ENCODE measurements at regions not wholly inside any gene's neighbourhood (a gene's known extent, or its start where the extent isn't known, plus 50 kb on each side); places are given as distances from the start of the nearest gene placed in this dataset.

DNA sequence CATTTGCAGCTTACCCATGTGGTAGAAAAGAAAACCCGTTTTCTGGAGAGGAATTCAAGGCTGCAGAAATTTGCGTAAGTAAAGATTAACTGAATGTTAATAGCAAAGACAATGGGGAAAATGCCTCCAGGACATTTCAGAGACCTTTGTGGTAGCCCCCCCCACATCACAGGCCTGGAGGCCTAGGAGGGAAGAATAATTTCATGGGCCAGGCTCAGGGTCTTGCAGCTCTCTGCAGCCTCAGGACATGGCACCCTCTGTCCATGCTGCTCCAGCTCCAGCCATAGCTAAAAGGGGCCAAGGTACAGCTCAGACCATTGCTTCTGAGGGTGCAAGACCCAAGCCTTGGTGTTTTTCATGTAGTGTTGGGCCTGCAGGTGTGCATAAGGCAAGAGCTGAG lies 92.7 kb upstream of the ZNF678 start:
- H3K9me3 Mint-ChIP-seq (ENCODE audit: unreplicated experiment), result peaks cover 5% of the 10 kb centered on the region
- peaks cover 44% of the 10 kb centered on the region for H3K27me3 Mint-ChIP-seq (ENCODE audit: unreplicated experiment)
- DNase-seq (ENCODE audit: extremely low spot score, unreplicated experiment), result no peak
- H3K4me1 Mint-ChIP-seq (ENCODE audit: unreplicated experiment), result no peaks in the 10 kb centered on the region
- no peaks in the 10 kb centered on the region for H3K36me3 Mint-ChIP-seq (ENCODE audit: unreplicated experiment)
- TF ChIP-seq, protein P1, sequence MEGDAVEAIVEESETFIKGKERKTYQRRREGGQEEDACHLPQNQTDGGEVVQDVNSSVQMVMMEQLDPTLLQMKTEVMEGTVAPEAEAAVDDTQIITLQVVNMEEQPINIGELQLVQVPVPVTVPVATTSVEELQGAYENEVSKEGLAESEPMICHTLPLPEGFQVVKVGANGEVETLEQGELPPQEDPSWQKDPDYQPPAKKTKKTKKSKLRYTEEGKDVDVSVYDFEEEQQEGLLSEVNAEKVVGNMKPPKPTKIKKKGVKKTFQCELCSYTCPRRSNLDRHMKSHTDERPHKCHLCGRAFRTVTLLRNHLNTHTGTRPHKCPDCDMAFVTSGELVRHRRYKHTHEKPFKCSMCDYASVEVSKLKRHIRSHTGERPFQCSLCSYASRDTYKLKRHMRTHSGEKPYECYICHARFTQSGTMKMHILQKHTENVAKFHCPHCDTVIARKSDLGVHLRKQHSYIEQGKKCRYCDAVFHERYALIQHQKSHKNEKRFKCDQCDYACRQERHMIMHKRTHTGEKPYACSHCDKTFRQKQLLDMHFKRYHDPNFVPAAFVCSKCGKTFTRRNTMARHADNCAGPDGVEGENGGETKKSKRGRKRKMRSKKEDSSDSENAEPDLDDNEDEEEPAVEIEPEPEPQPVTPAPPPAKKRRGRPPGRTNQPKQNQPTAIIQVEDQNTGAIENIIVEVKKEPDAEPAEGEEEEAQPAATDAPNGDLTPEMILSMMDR (IDR thresholded peaks at IDR 0.05), result no peak
- H3K4me3 Mint-ChIP-seq (ENCODE audit: unreplicated experiment), result no peak overlapping the region
- H3K27ac Mint-ChIP-seq (ENCODE audit: unreplicated experiment), result no peak overlapping the region

DNA sequence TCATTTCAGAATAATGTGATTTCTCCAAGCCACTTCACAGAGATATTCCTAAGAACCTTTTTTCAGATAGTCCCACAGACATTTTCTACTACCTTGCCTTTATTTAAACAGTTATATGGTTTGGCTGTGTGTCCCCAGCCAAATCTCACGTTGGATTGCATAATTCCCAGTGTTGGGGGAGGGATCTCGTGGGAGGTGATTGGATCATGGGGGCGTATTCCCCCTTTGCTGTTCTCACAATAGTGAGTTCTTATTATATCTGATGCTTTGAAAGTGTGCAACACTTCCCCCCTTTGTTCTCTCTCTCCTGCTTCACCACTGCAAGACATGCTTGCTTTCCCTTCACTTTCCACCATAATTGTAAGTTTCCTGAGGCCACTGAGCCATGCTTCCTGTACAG lies 93.6 kb upstream of the ZNF678 start:
- H3K4me3 Mint-ChIP-seq (ENCODE audit: unreplicated experiment), result no peak overlapping the region
- H3K27ac Mint-ChIP-seq (ENCODE audit: unreplicated experiment), result no peak overlapping the region
- no peak for DNase-seq (ENCODE audit: extremely low spot score, unreplicated experiment)
- no peaks in the 10 kb centered on the region for H3K4me1 Mint-ChIP-seq (ENCODE audit: unreplicated experiment)
- TF ChIP-seq, protein P1 (IDR thresholded peaks at IDR 0.05), result no peak
- H3K36me3 Mint-ChIP-seq (ENCODE audit: unreplicated experiment), result no peaks in the 10 kb centered on the region
- H3K9me3 Mint-ChIP-seq (ENCODE audit: unreplicated experiment), result peaks cover 5% of the 10 kb centered on the region
- peaks cover 34% of the 10 kb centered on the region for H3K27me3 Mint-ChIP-seq (ENCODE audit: unreplicated experiment)

DNA sequence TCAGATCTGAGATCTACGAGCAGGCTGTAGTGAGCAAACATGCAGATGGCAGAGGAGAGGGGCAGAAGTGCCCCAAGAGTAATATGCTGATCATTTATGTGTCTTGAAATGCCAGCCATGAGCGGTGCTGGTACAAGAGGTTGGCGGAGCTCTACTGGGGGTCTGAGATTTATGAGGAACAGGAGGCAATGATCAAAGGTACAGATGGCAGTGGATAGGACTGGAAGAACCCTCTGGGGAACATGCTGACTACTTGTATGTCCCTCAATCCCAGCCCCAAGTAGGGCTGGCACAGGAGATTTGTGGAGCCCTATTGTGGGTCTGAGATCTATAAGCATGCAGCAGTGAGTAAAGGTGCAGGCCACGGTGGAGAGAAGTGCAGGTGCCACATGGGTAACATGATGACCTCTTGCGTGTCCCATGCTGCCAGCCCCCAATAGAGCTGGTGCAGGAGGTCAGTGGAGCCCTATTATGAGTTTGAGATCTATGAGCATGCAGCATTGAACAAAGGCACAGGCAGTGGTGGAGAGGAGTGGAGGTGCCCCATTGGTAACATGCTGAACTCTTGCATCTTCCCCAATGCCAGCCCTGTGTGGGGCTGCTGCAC lies 97.2 kb upstream of the ZNF678 start:
- no peak overlapping the region for H3K27ac Mint-ChIP-seq (ENCODE audit: unreplicated experiment)
- H3K36me3 Mint-ChIP-seq (ENCODE audit: unreplicated experiment), result no peaks in the 10 kb centered on the region
- H3K27me3 Mint-ChIP-seq (ENCODE audit: unreplicated experiment), result peaks cover 50% of the 10 kb centered on the region
- peaks cover 5% of the 10 kb centered on the region for H3K9me3 Mint-ChIP-seq (ENCODE audit: unreplicated experiment)
- H3K4me1 Mint-ChIP-seq (ENCODE audit: unreplicated experiment), result no peaks in the 10 kb centered on the region
- no peak for DNase-seq (ENCODE audit: extremely low spot score, unreplicated experiment)
- H3K4me3 Mint-ChIP-seq (ENCODE audit: unreplicated experiment), result no peak overlapping the region
- TF ChIP-seq, protein P1 (IDR thresholded peaks at IDR 0.05), result no peak

DNA sequence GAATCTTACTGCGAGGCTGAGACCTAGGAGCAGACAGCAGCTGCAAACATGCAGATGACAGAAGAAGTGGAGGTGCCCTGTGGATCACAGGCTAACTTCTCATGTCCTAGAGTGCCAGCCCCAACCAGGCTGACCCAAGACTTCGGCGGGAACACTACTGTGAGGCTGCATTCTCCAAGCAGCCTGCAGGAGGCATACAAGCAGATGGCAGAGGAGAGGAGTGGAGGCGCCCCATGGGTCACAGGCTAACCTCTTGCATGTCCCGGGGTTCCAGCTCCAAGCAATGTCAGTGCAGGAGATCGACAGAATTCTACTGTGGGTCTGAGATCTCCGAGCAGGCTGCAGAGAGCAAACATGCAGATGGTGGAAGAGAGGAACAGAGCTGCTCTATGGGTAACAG lies 98.1 kb upstream of the ZNF678 start:
- no peaks in the 10 kb centered on the region for H3K36me3 Mint-ChIP-seq (ENCODE audit: unreplicated experiment)
- peaks cover 50% of the 10 kb centered on the region for H3K27me3 Mint-ChIP-seq (ENCODE audit: unreplicated experiment)
- H3K4me3 Mint-ChIP-seq (ENCODE audit: unreplicated experiment), result no peak overlapping the region
- H3K4me1 Mint-ChIP-seq (ENCODE audit: unreplicated experiment), result no peaks in the 10 kb centered on the region
- H3K9me3 Mint-ChIP-seq (ENCODE audit: unreplicated experiment), result peaks cover 2% of the 10 kb centered on the region
- H3K27ac Mint-ChIP-seq (ENCODE audit: unreplicated experiment), result no peak overlapping the region
- DNase-seq (ENCODE audit: extremely low spot score, unreplicated experiment), result no peak
- TF ChIP-seq, protein P1 (IDR thresholded peaks at IDR 0.05), result no peak

DNA sequence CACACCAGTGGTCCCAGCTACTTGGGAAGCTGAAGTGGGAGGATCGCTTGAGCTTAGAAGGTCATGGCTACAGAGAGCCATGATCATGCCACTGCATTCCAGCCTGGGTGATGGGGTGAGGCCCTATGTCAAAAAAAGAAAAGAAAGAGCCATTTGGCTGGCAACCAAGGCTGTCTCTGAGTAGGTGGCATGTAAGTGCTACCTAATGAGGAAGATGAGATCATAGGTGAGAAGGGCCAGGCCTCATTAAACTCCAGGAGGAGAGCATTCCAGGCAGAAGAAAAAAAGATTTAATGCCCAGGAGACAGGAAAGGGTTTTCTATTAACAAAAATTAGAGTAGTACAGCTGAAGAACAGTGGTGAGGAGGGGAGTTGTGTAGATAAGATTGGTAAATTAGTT lies 103.4 kb upstream of the ZNF678 start:
- H3K36me3 Mint-ChIP-seq (ENCODE audit: unreplicated experiment), result no peaks in the 10 kb centered on the region

More for the DNA sequence above, 103.4 kb upstream of the ZNF678 start:
- TF ChIP-seq, protein P1 (IDR thresholded peaks at IDR 0.05), result no peak
- Mint-ChIP-seq H3K9me3 (ENCODE audit: unreplicated experiment) (no peaks in the 10 kb centered on the region), H3K4me3 (ENCODE audit: unreplicated experiment) (no peak overlapping the region), H3K4me1 (ENCODE audit: unreplicated experiment) (no peaks in the 10 kb centered on the region), H3K27me3 (ENCODE audit: unreplicated experiment) (peaks cover 52% of the 10 kb centered on the region), H3K27ac (ENCODE audit: unreplicated experiment) (no peak overlapping the region)
- no peak for DNase-seq (ENCODE audit: extremely low spot score, unreplicated experiment)

Measured in osteocyte (in vitro differentiated cells).